Activated naive CD8-positive, alpha-beta T cell treated with anti-CD3 and anti-CD28 coated beads, Interleukin-2, amount 50 U/mL, for 24 hours (primary cell): ENCODE measurements at regions not wholly inside any gene's neighbourhood (a gene's known extent, or its start where the extent isn't known, plus 50 kb on each side); places are given as distances from the start of the nearest gene placed in this dataset.

Experiments used
- ATAC-seq: fragments of 150-1000 bp; cut with Tn5 transposase; one replicate; pipeline ENCODE4 v1.10.0; 2021
- DNase-seq: peaks from one replicate; pipeline ENCODE4 v3.0.0; 2021
- H3K27ac Mint-ChIP-seq: one replicate; pipeline ENCODE4 v1.8.0; 2021; ENCODE audit warnings: mild to moderate bottlenecking, mixed read lengths
- H3K27me3 Mint-ChIP-seq: one replicate; pipeline ENCODE4 v1.8.0; 2021; ENCODE audit warnings: mixed read lengths
- H3K36me3 Mint-ChIP-seq: one replicate; pipeline ENCODE4 v1.8.0; 2021; ENCODE audit warnings: low read depth, mixed read lengths
- H3K4me1 Mint-ChIP-seq: one replicate; pipeline ENCODE4 v1.8.0; 2021; ENCODE audit warnings: mixed read lengths
- H3K4me3 Mint-ChIP-seq: one replicate; pipeline ENCODE4 v1.8.0; 2021; ENCODE audit warnings: mild to moderate bottlenecking, moderate library complexity, mixed read lengths
- H3K9me3 Mint-ChIP-seq: one replicate; pipeline ENCODE4 v1.8.0; 2021; ENCODE audit warnings: mixed read lengths

DNA sequence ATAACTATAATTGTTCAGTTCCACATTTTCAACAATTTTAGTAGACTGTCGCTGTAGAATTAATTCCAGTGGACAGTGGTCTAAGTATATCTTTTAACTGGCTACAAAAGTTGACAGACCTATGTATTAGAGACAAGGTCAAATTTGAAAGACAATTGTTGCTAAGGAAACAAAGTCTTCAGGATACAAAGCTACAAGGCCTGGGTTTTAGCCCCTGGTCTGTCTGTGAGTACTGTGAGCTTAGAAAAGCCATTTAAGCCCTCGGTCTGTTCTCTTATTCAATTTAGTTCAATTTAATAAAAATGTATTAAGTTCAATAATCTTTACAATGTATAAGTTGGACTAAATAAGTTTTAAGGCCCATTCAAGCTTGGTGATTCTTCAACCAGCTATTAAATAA lies 352.5 kb downstream of the HDGFL1 start:
- H3K4me3 Mint-ChIP-seq = no peak overlapping the region
- H3K9me3 Mint-ChIP-seq = no peaks in the 10 kb centered on the region
- no peak for ATAC-seq
- no peak for DNase-seq
- peaks cover 2% of the 10 kb centered on the region for H3K27me3 Mint-ChIP-seq
- H3K36me3 Mint-ChIP-seq = no peaks in the 10 kb centered on the region
- no peaks in the 10 kb centered on the region for H3K4me1 Mint-ChIP-seq
- no peak overlapping the region for H3K27ac Mint-ChIP-seq

- Mint-ChIP-seq H3K4me3 (no peak overlapping the region), H3K4me1 (no peaks in the 10 kb centered on the region), H3K27ac (no peak overlapping the region), H3K36me3 (no peaks in the 10 kb centered on the region), H3K27me3 (no peaks in the 10 kb centered on the region), H3K9me3 (no peaks in the 10 kb centered on the region)
- no peak for ATAC-seq
- no peak for DNase-seq
Observed at GRCh38 chr6:22925304-22925835, 356.0 kb downstream of the HDGFL1 start.

- no peaks in the 10 kb centered on the region for H3K9me3 Mint-ChIP-seq
- H3K36me3 Mint-ChIP-seq = no peaks in the 10 kb centered on the region
- H3K27me3 Mint-ChIP-seq = no peaks in the 10 kb centered on the region
- ATAC-seq (no peak), DNase-seq (no peak)
- H3K4me1 Mint-ChIP-seq = no peaks in the 10 kb centered on the region
- no peak overlapping the region for H3K27ac Mint-ChIP-seq
- no peak overlapping the region for H3K4me3 Mint-ChIP-seq
Observed at GRCh38 chr6:22925920-22926789, 356.8 kb downstream of the HDGFL1 start.

- H3K36me3 Mint-ChIP-seq = no peaks in the 10 kb centered on the region
- no peaks in the 10 kb centered on the region for H3K9me3 Mint-ChIP-seq
- no peaks in the 10 kb centered on the region for H3K27me3 Mint-ChIP-seq
- H3K27ac Mint-ChIP-seq = no peak overlapping the region
- no peak for DNase-seq
- H3K4me1 Mint-ChIP-seq = no peaks in the 10 kb centered on the region
- no peak for ATAC-seq
- H3K4me3 Mint-ChIP-seq = no peak overlapping the region
Observed at GRCh38 chr6:22926790-22927354, 357.5 kb downstream of the HDGFL1 start.

DNA sequence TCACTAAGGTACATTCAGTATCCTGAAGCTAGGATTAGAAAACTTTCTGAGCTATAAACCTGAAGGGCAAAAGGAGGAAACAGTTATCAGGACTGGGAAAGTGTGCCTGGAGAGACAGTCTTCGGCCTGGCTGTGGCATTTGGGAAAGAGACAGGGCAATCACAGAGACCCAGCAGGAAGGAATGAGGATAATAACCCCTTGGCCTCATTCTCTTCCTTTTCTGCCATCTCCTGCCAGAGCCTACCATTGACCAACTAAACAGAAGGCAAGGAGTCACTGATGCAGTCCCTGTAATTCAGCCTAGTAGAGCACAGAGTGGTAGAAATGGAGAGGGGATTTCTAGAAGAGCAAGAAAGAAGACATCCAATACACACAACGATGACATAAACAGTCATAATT lies 359.4 kb downstream of the HDGFL1 start:
- no peaks in the 10 kb centered on the region for H3K4me1 Mint-ChIP-seq
- DNase-seq (no peak), ATAC-seq (no peak)
- no peaks in the 10 kb centered on the region for H3K27me3 Mint-ChIP-seq
- H3K4me3 Mint-ChIP-seq = no peak overlapping the region
- no peaks in the 10 kb centered on the region for H3K36me3 Mint-ChIP-seq
- H3K9me3 Mint-ChIP-seq = no peaks in the 10 kb centered on the region
- no peak overlapping the region for H3K27ac Mint-ChIP-seq

- Mint-ChIP-seq H3K36me3 (no peaks in the 10 kb centered on the region), H3K4me1 (no peaks in the 10 kb centered on the region), H3K27ac (no peak overlapping the region), H3K4me3 (no peak overlapping the region), H3K9me3 (no peaks in the 10 kb centered on the region), H3K27me3 (no peaks in the 10 kb centered on the region)
- DNase-seq (no peak), ATAC-seq (no peak)
Observed at GRCh38 chr6:22929311-22929985, 360.1 kb downstream of the HDGFL1 start.

DNA sequence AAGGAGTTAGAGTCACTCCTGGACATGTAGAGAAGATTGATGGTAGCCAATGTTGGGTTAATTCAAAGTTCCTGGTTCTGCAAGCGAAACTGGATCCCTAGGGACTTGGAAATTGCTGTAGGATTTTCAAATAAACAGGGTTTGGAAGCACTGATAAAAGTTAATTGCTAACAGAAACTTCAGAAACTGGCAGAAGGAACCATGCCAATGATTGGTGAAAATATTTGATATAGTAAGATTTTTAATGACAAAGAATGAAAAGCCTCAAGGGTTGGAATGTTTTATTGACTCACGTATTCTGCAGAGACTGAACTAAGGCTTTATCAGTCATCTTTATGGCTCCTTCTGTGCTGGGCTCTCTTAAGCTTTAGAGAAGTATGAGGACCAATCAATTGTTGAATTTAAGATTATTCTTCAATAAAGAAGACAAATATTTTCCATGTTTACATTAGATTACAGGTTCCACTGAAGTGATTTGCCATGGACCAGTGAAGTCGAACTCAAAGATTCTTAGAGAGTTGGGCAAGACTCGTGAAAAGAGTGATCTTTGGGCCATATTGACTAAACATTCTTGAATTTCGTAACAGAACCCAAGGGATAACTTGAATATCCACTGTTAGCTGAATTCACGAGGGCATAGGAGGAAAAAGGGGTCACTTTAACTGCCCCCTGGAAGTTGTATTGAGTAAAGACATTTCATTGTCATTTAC lies 371.4 kb downstream of the HDGFL1 start:
- Mint-ChIP-seq H3K4me3 (no peak overlapping the region), H3K9me3 (peaks cover 4% of the 10 kb centered on the region), H3K27me3 (no peaks in the 10 kb centered on the region), H3K27ac (no peak overlapping the region), H3K4me1 (no peaks in the 10 kb centered on the region), H3K36me3 (no peaks in the 10 kb centered on the region)
- DNase-seq (no peak), ATAC-seq (no peak)

- Mint-ChIP-seq H3K4me3 (no peak overlapping the region), H3K36me3 (no peaks in the 10 kb centered on the region), H3K27me3 (no peaks in the 10 kb centered on the region), H3K27ac (no peak overlapping the region), H3K4me1 (no peaks in the 10 kb centered on the region), H3K9me3 (peaks cover 4% of the 10 kb centered on the region)
- ATAC-seq = no peak
- DNase-seq = no peak
Observed at GRCh38 chr6:22942403-22942802, 373.0 kb downstream of the HDGFL1 start.

DNA sequence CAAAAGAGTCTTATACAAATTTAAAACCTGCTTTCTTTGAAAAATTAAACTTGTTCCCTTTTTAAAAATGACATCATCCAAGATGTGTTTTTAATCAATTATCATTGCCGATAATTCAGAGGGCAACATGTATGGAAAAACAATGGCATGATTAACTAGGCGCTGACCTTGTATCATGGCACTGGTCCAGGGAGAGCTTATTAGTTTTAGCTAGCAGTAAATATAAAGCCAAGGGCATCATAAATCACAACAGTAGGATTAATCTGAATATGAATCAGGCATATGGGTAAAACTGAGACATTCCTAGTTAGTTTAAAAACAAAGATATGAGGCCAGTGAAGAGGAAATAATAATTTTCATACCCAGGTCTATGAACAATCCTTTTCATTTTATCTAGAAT lies 374.0 kb downstream of the HDGFL1 start:
- no peak for ATAC-seq
- Mint-ChIP-seq H3K9me3 (peaks cover 1% of the 10 kb centered on the region), H3K36me3 (no peaks in the 10 kb centered on the region), H3K27ac (no peak overlapping the region), H3K4me3 (no peak overlapping the region), H3K27me3 (no peaks in the 10 kb centered on the region), H3K4me1 (no peaks in the 10 kb centered on the region)
- no peak for DNase-seq

- ATAC-seq (no peak), DNase-seq (no peak)
- Mint-ChIP-seq H3K4me3 (no peak overlapping the region), H3K27me3 (no peaks in the 10 kb centered on the region), H3K4me1 (peaks cover 4% of the 10 kb centered on the region), H3K36me3 (no peaks in the 10 kb centered on the region), H3K9me3 (no peaks in the 10 kb centered on the region), H3K27ac (no peak overlapping the region)
Observed at GRCh38 chr6:22949967-22950366, 380.6 kb downstream of the HDGFL1 start.

DNA sequence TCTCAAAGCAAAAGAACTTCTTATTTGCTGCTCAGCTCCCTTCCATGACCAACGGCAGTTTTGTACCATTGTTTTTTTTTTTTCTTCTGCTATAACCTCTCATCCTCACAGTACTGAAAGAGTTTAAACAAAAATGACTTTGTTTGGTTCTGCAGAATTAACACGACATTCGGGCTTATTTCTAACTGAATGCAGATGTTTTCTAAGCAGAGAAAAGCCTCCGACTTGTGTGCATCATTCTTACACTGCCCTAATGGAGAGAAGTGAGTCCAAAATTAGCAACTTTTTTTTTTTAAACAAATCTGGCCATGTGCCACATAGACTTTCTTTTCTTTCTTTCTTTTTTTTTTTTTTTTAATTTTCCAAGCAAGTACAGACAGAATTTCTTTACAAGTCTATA lies 382.7 kb downstream of the HDGFL1 start:
- no peak for ATAC-seq
- Mint-ChIP-seq H3K9me3 (no peaks in the 10 kb centered on the region), H3K36me3 (no peaks in the 10 kb centered on the region), H3K27me3 (no peaks in the 10 kb centered on the region), H3K4me1 (peaks cover 9% of the 10 kb centered on the region), H3K27ac (no peak overlapping the region), H3K4me3 (no peak overlapping the region)
- DNase-seq = no peak

DNA sequence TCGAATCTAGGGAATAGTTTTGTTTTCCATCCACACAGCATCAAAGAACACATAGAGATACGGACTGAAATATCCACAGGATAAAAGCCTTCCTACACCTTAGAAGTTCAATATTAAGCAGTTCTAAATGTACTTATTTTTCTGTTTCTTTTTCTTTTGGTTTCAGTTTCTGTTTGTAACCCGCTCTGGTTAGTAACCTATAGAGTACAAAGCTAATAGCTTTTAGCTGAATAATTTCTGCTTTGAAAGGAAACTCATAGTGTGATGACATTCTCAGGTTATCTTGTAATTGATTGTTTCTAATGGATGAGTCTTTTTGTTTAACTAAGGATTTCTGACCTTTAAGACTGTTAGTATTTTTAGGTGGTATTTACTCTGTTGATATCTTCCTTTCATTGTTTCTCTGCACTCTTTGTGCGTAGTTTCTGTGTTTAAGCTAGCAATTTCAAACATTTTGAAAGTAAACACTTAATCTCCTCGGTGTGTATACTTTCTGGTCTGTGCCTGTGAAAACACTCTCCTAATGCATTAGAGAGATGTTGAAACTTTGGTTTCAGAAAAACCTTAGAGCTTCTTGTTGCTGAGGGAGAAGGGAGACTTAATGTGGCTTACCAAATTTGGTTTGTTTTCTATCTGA lies 385.5 kb downstream of the HDGFL1 start:
- Mint-ChIP-seq H3K36me3 (no peaks in the 10 kb centered on the region), H3K27me3 (no peaks in the 10 kb centered on the region), H3K4me3 (peak overlapping the region; percentile 63), H3K4me1 (peaks cover 18% of the 10 kb centered on the region), H3K27ac (peak overlapping the region; percentile 47), H3K9me3 (peaks cover 15% of the 10 kb centered on the region)
- ATAC-seq (no peak), DNase-seq (no peak)

- no peak overlapping the region for H3K4me3 Mint-ChIP-seq
- H3K9me3 Mint-ChIP-seq = peaks cover 15% of the 10 kb centered on the region
- H3K27me3 Mint-ChIP-seq = no peaks in the 10 kb centered on the region
- no peak for DNase-seq
- H3K36me3 Mint-ChIP-seq = no peaks in the 10 kb centered on the region
- peaks cover 18% of the 10 kb centered on the region for H3K4me1 Mint-ChIP-seq
- ATAC-seq = no peak
- no peak overlapping the region for H3K27ac Mint-ChIP-seq
Observed at GRCh38 chr6:22956029-22956681, 386.8 kb downstream of the HDGFL1 start.

- ATAC-seq = no peak
- H3K4me1 Mint-ChIP-seq = peaks cover 18% of the 10 kb centered on the region
- no peak for DNase-seq
- H3K27me3 Mint-ChIP-seq = no peaks in the 10 kb centered on the region
- H3K27ac Mint-ChIP-seq = no peak overlapping the region
- peaks cover 19% of the 10 kb centered on the region for H3K9me3 Mint-ChIP-seq
- H3K4me3 Mint-ChIP-seq = no peak overlapping the region
- H3K36me3 Mint-ChIP-seq = no peaks in the 10 kb centered on the region
Observed at GRCh38 chr6:22958677-22959076, 389.3 kb downstream of the HDGFL1 start.
